ENCODE measurements at regions not wholly inside any gene's neighbourhood (a gene's known extent, or its start where the extent isn't known, plus 50 kb on each side); places are given as distances from the start of the nearest gene placed in this dataset.

DNA sequence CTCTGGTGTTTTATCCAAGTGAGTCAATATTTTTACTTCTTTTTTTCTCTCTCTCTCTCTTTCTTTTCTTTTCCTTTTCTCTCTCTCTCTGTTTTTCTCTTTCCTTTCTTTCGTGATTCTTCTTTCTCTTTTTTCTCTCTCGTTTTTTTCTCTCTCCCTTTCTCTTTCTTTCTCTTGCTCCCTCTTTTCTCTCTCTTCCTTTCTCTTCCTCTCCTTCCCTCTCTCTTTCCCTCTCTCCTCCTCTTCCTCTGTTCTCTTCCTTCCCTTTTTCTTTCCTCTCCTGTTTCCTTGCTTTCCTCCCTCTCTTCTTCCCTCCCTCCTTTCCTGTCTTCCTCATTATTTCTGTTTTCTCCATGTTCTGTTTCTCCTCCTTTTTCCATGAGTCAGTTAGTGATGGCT lies 641.5 kb downstream of the FGF9 start:
- no peak overlapping the region for H3K27ac ChIP-seq (ENCODE audit: low read depth in 2 of 2, low read length in 1 of 2)
- no peaks in the 10 kb centered on the region for H3K36me3 ChIP-seq (replicated peaks in 1 of 2; ENCODE audit: control insufficient read depth in 1 of 2, insufficient read depth in 2 of 2, low read length in 1 of 2)
- H3K4me2 ChIP-seq, result no peak overlapping the region
- ChIA-PET CTCF (no interaction called here), POLR2A (no interaction called here)
- DNase-seq, result no peak
- no peak overlapping the region for H3K4me3 ChIP-seq (ENCODE audit: low read depth in 2 of 2, low read length in 1 of 2)
- H3F3A ChIP-seq (replicated peaks; ENCODE audit: insufficient read depth), result no peaks in the 10 kb centered on the region
- H2AFZ ChIP-seq (ENCODE audit: low read depth), result no peak overlapping the region
- WGBS (ENCODE audit: low lambda C conversion rate), result 1% methylated on average over 2 of the region's 2 CpGs
- H4K20me1 ChIP-seq (ENCODE audit: insufficient read depth), result no peaks in the 10 kb centered on the region
- H3K4me1 ChIP-seq (ENCODE audit: control insufficient read depth in 1 of 2, insufficient read depth in 2 of 2, low read depth in 1 of 2, low read length in 1 of 2), result no peaks in the 10 kb centered on the region
- H3K9ac ChIP-seq, result no peak overlapping the region
- TF ChIP-seq TEAD4 (IDR thresholded peaks at IDR 0.05; ENCODE audit: borderline replicate concordance, insufficient read depth) (no peak), RXRA (IDR thresholded peaks at IDR 0.05; ENCODE audit: borderline replicate concordance, low read depth) (no peak), EZH2phosphoT487 (IDR thresholded peaks at IDR 0.05; ENCODE audit: borderline replicate concordance, low read depth) (no peak)
- TF ChIP-seq, protein P1, sequence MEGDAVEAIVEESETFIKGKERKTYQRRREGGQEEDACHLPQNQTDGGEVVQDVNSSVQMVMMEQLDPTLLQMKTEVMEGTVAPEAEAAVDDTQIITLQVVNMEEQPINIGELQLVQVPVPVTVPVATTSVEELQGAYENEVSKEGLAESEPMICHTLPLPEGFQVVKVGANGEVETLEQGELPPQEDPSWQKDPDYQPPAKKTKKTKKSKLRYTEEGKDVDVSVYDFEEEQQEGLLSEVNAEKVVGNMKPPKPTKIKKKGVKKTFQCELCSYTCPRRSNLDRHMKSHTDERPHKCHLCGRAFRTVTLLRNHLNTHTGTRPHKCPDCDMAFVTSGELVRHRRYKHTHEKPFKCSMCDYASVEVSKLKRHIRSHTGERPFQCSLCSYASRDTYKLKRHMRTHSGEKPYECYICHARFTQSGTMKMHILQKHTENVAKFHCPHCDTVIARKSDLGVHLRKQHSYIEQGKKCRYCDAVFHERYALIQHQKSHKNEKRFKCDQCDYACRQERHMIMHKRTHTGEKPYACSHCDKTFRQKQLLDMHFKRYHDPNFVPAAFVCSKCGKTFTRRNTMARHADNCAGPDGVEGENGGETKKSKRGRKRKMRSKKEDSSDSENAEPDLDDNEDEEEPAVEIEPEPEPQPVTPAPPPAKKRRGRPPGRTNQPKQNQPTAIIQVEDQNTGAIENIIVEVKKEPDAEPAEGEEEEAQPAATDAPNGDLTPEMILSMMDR (IDR thresholded peaks at IDR 0.05), result no peak
- H3K27me3 ChIP-seq (ENCODE audit: insufficient read depth), result no peaks in the 10 kb centered on the region
- no peaks in the 10 kb centered on the region for H3K79me2 ChIP-seq (ENCODE audit: insufficient read depth)
- no peaks in the 10 kb centered on the region for H3K9me2 ChIP-seq
- no peaks in the 10 kb centered on the region for H3K9me3 ChIP-seq

DNA sequence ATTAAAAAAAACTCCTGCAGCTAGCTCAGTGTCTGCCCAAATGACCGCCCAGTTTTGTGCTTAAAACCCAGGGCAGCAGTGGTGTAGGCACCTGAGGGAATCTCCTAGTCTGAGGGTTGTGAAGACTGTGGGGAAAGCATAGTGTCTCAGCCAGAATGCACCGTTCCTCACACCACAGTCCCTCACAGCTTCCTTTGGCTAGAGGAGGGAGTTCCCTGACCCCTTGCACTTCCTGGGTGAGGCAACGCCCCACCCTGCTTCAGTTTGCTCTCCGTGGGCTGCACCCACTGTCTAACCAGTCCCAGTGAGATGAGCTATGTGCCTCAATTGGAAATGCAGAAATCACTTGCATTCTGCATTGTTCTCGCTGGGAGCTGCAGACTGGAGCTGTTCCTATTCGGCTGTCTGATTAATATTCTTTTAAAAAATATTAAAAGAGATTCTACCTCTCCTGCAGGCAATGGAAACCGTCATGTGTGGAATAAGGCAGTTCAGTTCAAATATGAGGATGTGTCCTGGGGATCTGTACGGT lies 645.7 kb downstream of the FGF9 start:
- CTCF ChIA-PET, result no interaction called here

More for the DNA sequence above, 645.7 kb downstream of the FGF9 start:
- 2% methylated on average over 6 of the region's 8 CpGs for WGBS (ENCODE audit: low lambda C conversion rate)
- TF ChIP-seq TCF12 (IDR thresholded peaks at IDR 0.05) (no peak), RFX5 (IDR thresholded peaks at IDR 0.05; ENCODE audit: low read length) (no peak), ELF1 (IDR thresholded peaks at IDR 0.05) (no peak), MXI1 (IDR thresholded peaks at IDR 0.05; ENCODE audit: low read depth, low read length) (no peak), NRF1 (IDR thresholded peaks at IDR 0.05; ENCODE audit: low read depth, low read length) (no peak), TAF1 (IDR thresholded peaks at IDR 0.05; ENCODE audit: borderline replicate concordance, low read depth, low read length) (no peak), FOXJ3 (CRISPR knock-in tag; IDR thresholded peaks at IDR 0.05) (no peak), CHD2 (IDR thresholded peaks at IDR 0.05; ENCODE audit: low read length, partially characterized antibody) (no peak), MEF2A (IDR thresholded peaks at IDR 0.05; ENCODE audit: borderline replicate concordance, low read depth) (no peak), RAD21 (IDR thresholded peaks at IDR 0.05; ENCODE audit: low read length) (no peak), GATA2 (CRISPR knock-in tag; IDR thresholded peaks at IDR 0.05) (no peak), YY1 (IDR thresholded peaks at IDR 0.05; ENCODE audit: low read depth) (no peak), NFIC (IDR thresholded peaks at IDR 0.05; ENCODE audit: borderline replicate concordance) (no peak), TEAD4 (IDR thresholded peaks at IDR 0.05; ENCODE audit: borderline replicate concordance, insufficient read depth) (no peak), EP300 (IDR thresholded peaks at IDR 0.05; ENCODE audit: borderline replicate concordance in 1 of 2, low read depth in 1 of 2, low read length in 1 of 2) (no peak)
- TF ChIP-seq, protein P1 (IDR thresholded peaks at IDR 0.05), result no peak
- TF ChIP-seq, protein P2, sequence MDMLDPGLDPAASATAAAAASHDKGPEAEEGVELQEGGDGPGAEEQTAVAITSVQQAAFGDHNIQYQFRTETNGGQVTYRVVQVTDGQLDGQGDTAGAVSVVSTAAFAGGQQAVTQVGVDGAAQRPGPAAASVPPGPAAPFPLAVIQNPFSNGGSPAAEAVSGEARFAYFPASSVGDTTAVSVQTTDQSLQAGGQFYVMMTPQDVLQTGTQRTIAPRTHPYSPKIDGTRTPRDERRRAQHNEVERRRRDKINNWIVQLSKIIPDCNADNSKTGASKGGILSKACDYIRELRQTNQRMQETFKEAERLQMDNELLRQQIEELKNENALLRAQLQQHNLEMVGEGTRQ (IDR thresholded peaks at IDR 0.05; ENCODE audit: borderline replicate concordance, low read depth, low read length), result no peak
- TF ChIP-seq, protein P3, sequence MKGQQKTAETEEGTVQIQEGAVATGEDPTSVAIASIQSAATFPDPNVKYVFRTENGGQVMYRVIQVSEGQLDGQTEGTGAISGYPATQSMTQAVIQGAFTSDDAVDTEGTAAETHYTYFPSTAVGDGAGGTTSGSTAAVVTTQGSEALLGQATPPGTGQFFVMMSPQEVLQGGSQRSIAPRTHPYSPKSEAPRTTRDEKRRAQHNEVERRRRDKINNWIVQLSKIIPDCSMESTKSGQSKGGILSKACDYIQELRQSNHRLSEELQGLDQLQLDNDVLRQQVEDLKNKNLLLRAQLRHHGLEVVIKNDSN (IDR thresholded peaks at IDR 0.05; ENCODE audit: borderline replicate concordance, low read depth), result no peak
- Histone ChIP-seq H3K36me3 (replicated peaks in 1 of 2; ENCODE audit: control insufficient read depth in 1 of 2, insufficient read depth in 2 of 2, low read length in 1 of 2) (no peaks in the 10 kb centered on the region), H3K27me3 (ENCODE audit: insufficient read depth) (no peaks in the 10 kb centered on the region), H3K27ac (ENCODE audit: low read depth in 2 of 2, low read length in 1 of 2) (no peak overlapping the region), H3K4me1 (ENCODE audit: control insufficient read depth in 1 of 2, insufficient read depth in 2 of 2, low read depth in 1 of 2, low read length in 1 of 2) (no peaks in the 10 kb centered on the region), H3K4me2 (no peak overlapping the region), H2AFZ (ENCODE audit: low read depth) (no peak overlapping the region), H3F3A (replicated peaks; ENCODE audit: insufficient read depth) (no peaks in the 10 kb centered on the region), H3K9me2 (no peaks in the 10 kb centered on the region), H4K20me1 (ENCODE audit: insufficient read depth) (no peaks in the 10 kb centered on the region), H3K4me3 (ENCODE audit: low read depth in 2 of 2, low read length in 1 of 2) (no peak overlapping the region), H3K79me2 (ENCODE audit: insufficient read depth) (no peaks in the 10 kb centered on the region), H3K9ac (no peak overlapping the region), H3K9me3 (no peaks in the 10 kb centered on the region)
- POLR2A ChIA-PET, result no interaction called here
- no peak for DNase-seq

Data from SK-N-SH (cell line).